Fibroblast of lung (primary cell): ENCODE measurements at regions not wholly inside any gene's neighbourhood (a gene's known extent, or its start where the extent isn't known, plus 50 kb on each side); places are given as distances from the start of the nearest gene placed in this dataset.

Source experiments
- CTCF ChIP-seq, 2 donors: IDR thresholded peaks in 1 of 2; conservative IDR thresholded peaks in 1 of 2; 1 replicate in 1 of 2; 2 replicates in 1 of 2; pipeline ENCODE4 v1.5.1; 2011 to 2012; ENCODE audit warnings: low read length in 2 of 2, control low read depth in 1 of 2, inconsistent platforms in 1 of 2, low read depth in 1 of 2, mild to moderate bottlenecking in 1 of 2
- EZH2 ChIP-seq: IDR thresholded peaks from 2 replicates; pipeline ENCODE4 v1.5.1; 2012; ENCODE audit warnings: low read length, control low read depth, mild to moderate bottlenecking; ENCODE audit errors: missing control alignments

GRCh38 chr12:53825246-53826081 is 73.7 kb upstream of the CISTR start:
- TF ChIP-seq CTCF (conservative IDR thresholded peaks at IDR 0.05 in 1 of 2, IDR thresholded peaks at IDR 0.05 in 1 of 2; ENCODE audit: low read depth in 1 of 2, low read length in 2 of 2) (no peak), EZH2 (no peak)
